NCI-H187 (cell line): ENCODE measurements at regions not wholly inside any gene's neighbourhood (a gene's known extent, or its start where the extent isn't known, plus 50 kb on each side); places are given as distances from the start of the nearest gene placed in this dataset.

Source experiments
- DNase-seq, 2 experiments: peaks; one replicate each; lab custom pipeline; 2025; lab: John Stamatoyannopoulos, UW

GRCh38 chr3:132236701-132237651 lies 80.2 kb upstream of the ACP3 start:
- no peak for DNase-seq

- DNase-seq: no peak
Measured at GRCh38 chr3:132237652-132238032, 79.6 kb upstream of the ACP3 start.

- no peak for DNase-seq
Measured at GRCh38 chr3:132239587-132239986, 77.6 kb upstream of the ACP3 start.

- DNase-seq: no peak
Measured at GRCh38 chr3:132241776-132242514, 75.3 kb upstream of the ACP3 start.

GRCh38 chr3:132242790-132243189 lies 74.4 kb upstream of the ACP3 start:
- DNase-seq: no peak

GRCh38 chr3:132245552-132246142 lies 71.6 kb upstream of the ACP3 start:
- no peak for DNase-seq

- DNase-seq: no peak
Measured at GRCh38 chr3:132246212-132246611, 71.0 kb upstream of the ACP3 start.

- no peak for DNase-seq
Measured at GRCh38 chr3:132247211-132247610, 70.0 kb upstream of the ACP3 start.

- no peak for DNase-seq
Measured at GRCh38 chr3:132248490-132248889, 68.7 kb upstream of the ACP3 start.

GRCh38 chr3:132253262-132253878 lies 63.8 kb upstream of the ACP3 start:
- DNase-seq: no peak

- no peak for DNase-seq
Measured at GRCh38 chr3:132254076-132254755, 63.0 kb upstream of the ACP3 start.

- DNase-seq: no peak
Measured at GRCh38 chr3:132255041-132255745, 62.0 kb upstream of the ACP3 start.

GRCh38 chr3:132256989-132257388 lies 60.2 kb upstream of the ACP3 start:
- no peak for DNase-seq

GRCh38 chr3:132261506-132261905 lies 55.7 kb upstream of the ACP3 start:
- no peak for DNase-seq

- DNase-seq: no peak
Measured at GRCh38 chr3:132262305-132262704, 54.9 kb upstream of the ACP3 start.

- DNase-seq: no peak
Measured at GRCh38 chr3:132262956-132263355, 54.3 kb upstream of the ACP3 start.

- DNase-seq: no peak
Measured at GRCh38 chr3:132265028-132265427, 52.2 kb upstream of the ACP3 start.

- DNase-seq: no peak
Measured at GRCh38 chr3:132265488-132265887, 51.7 kb upstream of the ACP3 start.

- no peak for DNase-seq
Measured at GRCh38 chr3:132267391-132267993, 49.7 kb upstream of the ACP3 start.
